ENCODE measurements at regions not wholly inside any gene's neighbourhood (a gene's known extent, or its start where the extent isn't known, plus 50 kb on each side); places are given as distances from the start of the nearest gene placed in this dataset.

DNA sequence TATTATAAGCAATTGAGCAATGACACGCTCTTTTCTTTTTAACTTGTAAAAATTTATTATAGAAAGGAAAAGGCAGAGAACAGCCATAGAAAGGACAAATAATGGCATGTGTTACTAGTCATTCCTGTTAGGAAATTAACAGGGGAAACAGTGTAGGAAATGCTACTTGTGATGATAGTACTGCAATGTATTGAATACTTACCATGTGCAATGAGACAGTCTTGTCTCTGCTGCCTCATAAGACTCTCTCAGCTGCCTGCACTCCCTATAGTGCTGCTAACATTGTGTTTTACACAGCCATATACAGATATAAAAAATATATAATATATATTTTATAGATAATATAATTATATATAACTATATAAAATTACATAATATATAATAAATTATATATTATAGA lies 62.3 kb upstream of the SHOX start:
- no peak overlapping the region for H3K27ac ChIP-seq
- H3K4me1 ChIP-seq, result no peaks in the 10 kb centered on the region
- TF ChIP-seq, protein P1, sequence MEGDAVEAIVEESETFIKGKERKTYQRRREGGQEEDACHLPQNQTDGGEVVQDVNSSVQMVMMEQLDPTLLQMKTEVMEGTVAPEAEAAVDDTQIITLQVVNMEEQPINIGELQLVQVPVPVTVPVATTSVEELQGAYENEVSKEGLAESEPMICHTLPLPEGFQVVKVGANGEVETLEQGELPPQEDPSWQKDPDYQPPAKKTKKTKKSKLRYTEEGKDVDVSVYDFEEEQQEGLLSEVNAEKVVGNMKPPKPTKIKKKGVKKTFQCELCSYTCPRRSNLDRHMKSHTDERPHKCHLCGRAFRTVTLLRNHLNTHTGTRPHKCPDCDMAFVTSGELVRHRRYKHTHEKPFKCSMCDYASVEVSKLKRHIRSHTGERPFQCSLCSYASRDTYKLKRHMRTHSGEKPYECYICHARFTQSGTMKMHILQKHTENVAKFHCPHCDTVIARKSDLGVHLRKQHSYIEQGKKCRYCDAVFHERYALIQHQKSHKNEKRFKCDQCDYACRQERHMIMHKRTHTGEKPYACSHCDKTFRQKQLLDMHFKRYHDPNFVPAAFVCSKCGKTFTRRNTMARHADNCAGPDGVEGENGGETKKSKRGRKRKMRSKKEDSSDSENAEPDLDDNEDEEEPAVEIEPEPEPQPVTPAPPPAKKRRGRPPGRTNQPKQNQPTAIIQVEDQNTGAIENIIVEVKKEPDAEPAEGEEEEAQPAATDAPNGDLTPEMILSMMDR (IDR thresholded peaks at IDR 0.05), result no peak
- H3K4me3 ChIP-seq, result no peak overlapping the region
- intact Hi-C loops (cut with DNase I), result no loop called here
- 95 to 97% methylated on average over 1 of the region's 1 CpG for WGBS, 2 donors
- no peaks in the 10 kb centered on the region for H3K36me3 ChIP-seq
- peaks cover 0 to 41% (median 0%) of the 10 kb centered on the region in 11 donors for H3K9me3 ChIP-seq
- ATAC-seq, result no peak
- no peaks in the 10 kb centered on the region for H3K27me3 ChIP-seq
- DNase-seq, result no peak

DNA sequence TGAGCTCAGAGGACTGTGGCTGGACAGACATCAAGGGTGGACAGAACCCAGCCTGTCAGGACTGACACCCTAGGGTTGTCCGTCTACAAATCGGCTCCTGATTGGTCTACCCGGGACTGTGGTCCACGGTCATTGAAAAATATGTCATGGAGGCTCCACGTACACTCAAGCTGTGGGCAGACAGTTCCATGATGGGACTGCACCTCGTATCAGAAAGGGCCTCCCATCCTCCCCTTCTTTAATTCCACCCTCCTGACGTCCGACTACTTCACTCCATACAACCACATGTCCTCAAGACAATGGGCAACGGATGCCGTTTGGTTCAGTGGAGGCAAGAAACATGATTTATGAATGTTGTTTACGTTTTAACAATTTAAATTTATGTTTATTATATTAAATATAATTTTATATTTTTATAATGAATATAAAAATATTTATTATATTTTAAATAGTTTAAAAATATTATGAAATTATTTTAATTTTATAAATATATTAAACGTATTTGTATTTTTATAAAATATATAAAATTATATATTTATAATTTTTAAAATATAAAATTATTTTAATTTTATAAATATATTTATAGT lies 58.0 kb upstream of the SHOX start:
- ATAC-seq (no peak), DNase-seq (no peak)
- WGBS, 2 donors, result 78 to 80% methylated on average over 11 to 12 of the region's 12 CpGs
- H3K27me3 ChIP-seq, result no peaks in the 10 kb centered on the region
- intact Hi-C loops (cut with DNase I), result no loop called here
- no peaks in the 10 kb centered on the region for H3K4me1 ChIP-seq
- no peak overlapping the region for H3K4me3 ChIP-seq
- peaks cover 0 to 21% (median 15%) of the 10 kb centered on the region in 11 donors for H3K9me3 ChIP-seq
- no peaks in the 10 kb centered on the region for H3K36me3 ChIP-seq
- TF ChIP-seq, protein P1 (IDR thresholded peaks at IDR 0.05), result no peak
- no peak overlapping the region for H3K27ac ChIP-seq

DNA sequence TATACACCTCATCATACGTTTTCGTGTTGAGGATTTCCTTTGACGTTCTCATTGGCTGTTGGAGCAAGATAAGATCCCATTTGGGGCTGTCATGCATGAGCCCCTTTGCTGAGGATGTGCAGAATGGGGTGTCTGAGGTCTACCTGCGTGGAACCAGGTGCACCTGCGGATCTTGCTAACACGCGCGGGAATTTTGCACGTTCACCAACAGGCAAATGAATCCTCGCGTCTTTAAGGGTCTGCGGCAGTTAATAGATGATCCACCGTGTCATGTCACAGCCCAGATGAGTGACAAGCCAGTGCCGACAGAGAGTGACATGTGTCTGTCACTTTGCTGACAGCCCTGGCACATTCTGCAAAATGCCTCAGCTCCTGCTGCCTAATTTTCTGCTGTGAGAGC lies 56.3 kb upstream of the SHOX start:
- DNase-seq (no peak), ATAC-seq (no peak)
- H3K4me1 ChIP-seq, result no peaks in the 10 kb centered on the region
- H3K9me3 ChIP-seq, result peaks cover 0 to 28% (median 13%) of the 10 kb centered on the region in 11 donors
- no peaks in the 10 kb centered on the region for H3K36me3 ChIP-seq
- no peak overlapping the region for H3K27ac ChIP-seq
- intact Hi-C loops (cut with DNase I), result no loop called here
- 62 to 83% methylated on average over 14 of the region's 14 CpGs for WGBS, 2 donors
- no peaks in the 10 kb centered on the region for H3K27me3 ChIP-seq
- H3K4me3 ChIP-seq, result no peak overlapping the region
- TF ChIP-seq, protein P1 (IDR thresholded peaks at IDR 0.05), result no peak

DNA sequence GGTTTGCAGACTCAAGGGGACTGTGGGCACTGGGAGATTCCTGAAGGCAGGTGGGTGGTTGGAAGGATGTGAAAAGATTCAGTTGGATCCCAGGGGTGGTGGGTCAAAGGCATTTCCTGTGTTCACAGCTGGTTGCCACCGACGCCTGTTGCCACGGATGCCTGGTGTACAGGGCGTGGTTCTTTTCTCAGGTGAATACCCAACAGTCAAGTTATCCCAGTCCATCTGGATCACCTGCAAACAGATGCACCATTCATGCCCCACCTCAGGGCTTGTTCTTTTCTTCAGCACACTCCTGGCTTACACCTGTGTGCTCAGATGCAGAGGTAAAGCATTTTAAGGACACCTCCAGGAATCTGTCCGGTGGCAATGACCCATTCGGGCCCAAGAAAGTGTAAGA lies 55.8 kb upstream of the SHOX start:
- TF ChIP-seq, protein P1 (IDR thresholded peaks at IDR 0.05), result no peak
- no peak overlapping the region for H3K4me3 ChIP-seq
- no peaks in the 10 kb centered on the region for H3K27me3 ChIP-seq
- H3K27ac ChIP-seq, result no peak overlapping the region
- no peak for ATAC-seq
- peaks cover 0 to 28% (median 13%) of the 10 kb centered on the region in 11 donors for H3K9me3 ChIP-seq
- intact Hi-C loops (cut with DNase I), result no loop called here
- 60 to 71% methylated on average over 6 of the region's 6 CpGs for WGBS, 2 donors
- H3K36me3 ChIP-seq, result no peaks in the 10 kb centered on the region
- H3K4me1 ChIP-seq, result no peaks in the 10 kb centered on the region
- no peak for DNase-seq
